SJSA1 (cell line): ENCODE measurements at regions not wholly inside any gene's neighbourhood (a gene's known extent, or its start where the extent isn't known, plus 50 kb on each side); places are given as distances from the start of the nearest gene placed in this dataset.

ENCODE experiments used
- DNase-seq, 2 experiments: peaks; one replicate each; pipeline ENCODE4 v3.0.0-alpha.2; 2015 to 2020; ENCODE audit warnings: low spot score in 2 of 2, low read depth in 1 of 2
- H3K27ac ChIP-seq: fragments of 250-450 bp; sonication (Bioruptor Pico); 2 replicates; pipeline ENCODE4 v1.5.1; 2020; ENCODE audit warnings: mild to moderate bottlenecking, moderate library complexity
- H3K27me3 ChIP-seq: fragments of 250-450 bp; sonication (Bioruptor Pico); replicated peaks from 2 replicates; pipeline ENCODE4 v1.5.1; 2020; ENCODE audit warnings: mild to moderate bottlenecking, moderate library complexity
- H3K36me3 ChIP-seq: fragments of 250-450 bp; sonication (Bioruptor Pico); 2 replicates; pipeline ENCODE4 v1.5.1; 2020; ENCODE audit warnings: mild to moderate bottlenecking
- H3K4me1 ChIP-seq: fragments of 250-450 bp; sonication (Bioruptor Pico); replicated peaks from 2 replicates; pipeline ENCODE4 v1.6.1; 2021; ENCODE audit warnings: mild to moderate bottlenecking
- H3K4me3 ChIP-seq: fragments of 250-450 bp; sonication (Bioruptor Pico); 2 replicates; pipeline ENCODE4 v1.5.1; 2020; ENCODE audit warnings: mild to moderate bottlenecking
- H3K9me3 ChIP-seq: fragments of 250-450 bp; sonication (Bioruptor Pico); replicated peaks from 2 replicates; pipeline ENCODE4 v1.5.1; 2020; ENCODE audit warnings: mild to moderate bottlenecking

DNA sequence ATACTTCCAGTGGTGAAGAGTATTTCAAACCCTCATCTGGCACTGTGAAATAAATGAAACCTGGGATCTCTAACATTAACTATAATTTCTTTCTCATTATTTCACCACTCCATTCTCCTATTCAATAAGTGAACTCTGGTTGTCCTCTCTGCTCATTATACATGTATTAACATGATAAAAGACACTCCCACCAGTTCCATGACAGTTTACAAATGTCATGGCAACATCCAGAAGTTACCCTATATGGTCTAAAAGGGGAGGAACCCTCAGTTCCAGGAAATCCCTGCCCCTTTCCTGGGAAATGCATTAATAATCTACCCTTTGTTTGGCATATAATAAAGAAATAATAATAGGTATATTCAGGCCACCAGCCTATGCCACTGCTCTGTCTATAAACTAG, 62.7 kb upstream of the BRINP3 start:
- no peak for DNase-seq
- H3K27me3 ChIP-seq = no peaks in the 10 kb centered on the region
- no peaks in the 10 kb centered on the region for H3K36me3 ChIP-seq
- H3K27ac ChIP-seq = no peak overlapping the region
- H3K4me3 ChIP-seq = no peak overlapping the region
- H3K9me3 ChIP-seq = peaks cover 5% of the 10 kb centered on the region; the same call in 1 of the 2 replicates
- no peaks in the 10 kb centered on the region for H3K4me1 ChIP-seq

DNA sequence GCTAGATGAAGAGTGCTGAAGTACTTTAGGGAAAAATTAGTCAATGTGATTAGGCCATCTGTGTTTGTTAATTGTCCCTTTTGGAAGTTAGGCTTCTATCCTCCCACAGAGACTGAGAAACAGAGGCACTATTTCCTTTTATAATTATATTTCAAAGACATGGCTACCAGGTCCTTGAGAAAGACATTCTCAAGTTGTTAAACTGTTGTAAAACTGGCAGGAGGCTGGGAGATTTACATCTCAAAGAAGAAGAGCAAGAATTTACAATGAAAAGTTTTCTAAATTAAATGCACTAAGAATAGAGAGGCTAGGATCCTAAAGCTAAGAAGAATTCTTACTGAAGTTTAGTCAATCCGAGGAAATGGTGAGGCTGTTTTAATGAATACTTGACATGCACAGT, 74.0 kb upstream of the BRINP3 start:
- Histone ChIP-seq H3K4me3 (no peak overlapping the region), H3K4me1 (no peaks in the 10 kb centered on the region), H3K36me3 (no peaks in the 10 kb centered on the region), H3K27me3 (no peaks in the 10 kb centered on the region), H3K27ac (no peak overlapping the region), H3K9me3 (no peaks in the 10 kb centered on the region)
- DNase-seq = no peak

DNA sequence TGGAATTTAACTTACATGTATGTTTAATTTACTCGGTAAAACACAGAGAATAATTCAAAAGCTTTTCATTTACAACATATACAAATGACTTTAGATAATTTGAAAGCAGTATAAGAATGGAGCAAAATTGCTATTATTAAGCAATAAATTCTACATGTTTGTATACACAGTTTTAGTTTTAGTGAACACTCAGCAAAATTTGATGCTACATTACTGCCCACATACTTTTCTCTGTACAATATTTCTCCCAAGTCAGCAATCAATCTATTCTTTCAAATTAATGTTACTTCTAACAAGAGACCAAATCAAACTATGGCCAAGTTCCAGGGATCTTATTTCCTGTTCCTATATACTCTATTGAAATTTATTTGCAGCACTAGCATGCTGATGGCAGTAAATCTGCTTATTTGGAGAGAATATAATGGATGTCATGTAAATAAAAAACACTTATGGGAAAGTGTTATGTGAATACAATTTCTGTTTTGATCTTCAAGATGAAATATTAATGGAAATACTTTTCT, 82.6 kb upstream of the BRINP3 start:
- Histone ChIP-seq H3K36me3 (no peaks in the 10 kb centered on the region), H3K4me3 (no peak overlapping the region), H3K4me1 (no peaks in the 10 kb centered on the region), H3K9me3 (peaks cover 3% of the 10 kb centered on the region; the same call in 1 of the 2 replicates), H3K27ac (no peak overlapping the region), H3K27me3 (no peaks in the 10 kb centered on the region)
- DNase-seq = no peak

DNA sequence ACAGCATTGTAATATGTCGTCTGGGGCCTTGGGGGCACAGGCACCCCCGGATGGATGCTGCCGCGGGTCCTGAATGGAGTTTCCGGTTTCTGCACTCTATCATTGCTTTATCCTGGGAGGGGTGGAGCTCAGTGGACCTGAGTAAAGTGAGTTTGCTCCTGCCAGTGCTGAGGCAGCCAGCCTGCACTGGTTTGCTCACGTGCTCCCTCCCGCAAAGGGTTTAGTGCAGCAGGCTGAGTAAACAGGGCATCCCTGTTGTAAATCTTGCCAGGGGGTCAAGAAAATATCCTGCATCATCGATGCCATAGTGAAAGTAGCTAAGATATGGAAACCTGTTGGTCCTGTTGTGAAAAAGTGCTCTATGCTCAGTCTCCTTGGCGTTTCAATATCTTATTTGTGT, 85.6 kb upstream of the BRINP3 start:
- Histone ChIP-seq H3K4me3 (no peak overlapping the region), H3K9me3 (peaks cover 3% of the 10 kb centered on the region; the same call in 1 of the 2 replicates), H3K27me3 (no peaks in the 10 kb centered on the region), H3K4me1 (no peaks in the 10 kb centered on the region), H3K36me3 (no peaks in the 10 kb centered on the region), H3K27ac (no peak overlapping the region)
- no peak for DNase-seq

DNA sequence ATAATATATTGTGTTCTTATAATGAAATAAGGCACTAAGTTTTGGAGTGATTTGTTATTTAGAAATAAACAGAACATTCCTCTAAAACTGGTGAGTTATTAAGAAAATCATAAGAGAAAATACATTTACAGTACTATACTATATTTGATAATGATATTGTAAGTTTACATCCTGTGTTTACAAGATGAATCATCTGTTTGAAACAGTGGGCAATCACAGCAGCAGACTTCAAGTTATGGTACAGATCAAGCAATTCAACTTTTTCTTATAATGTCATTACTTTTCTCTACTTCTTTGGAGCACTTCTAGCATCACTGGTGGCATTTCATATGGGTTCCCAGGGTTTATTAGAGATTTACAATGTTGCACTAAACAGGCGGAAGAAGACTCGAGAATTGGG, 86.5 kb upstream of the BRINP3 start:
- Histone ChIP-seq H3K27ac (no peak overlapping the region), H3K4me1 (no peaks in the 10 kb centered on the region), H3K9me3 (peaks cover 3% of the 10 kb centered on the region; the same call in 1 of the 2 replicates), H3K4me3 (no peak overlapping the region), H3K27me3 (no peaks in the 10 kb centered on the region), H3K36me3 (no peaks in the 10 kb centered on the region)
- no peak for DNase-seq

DNA sequence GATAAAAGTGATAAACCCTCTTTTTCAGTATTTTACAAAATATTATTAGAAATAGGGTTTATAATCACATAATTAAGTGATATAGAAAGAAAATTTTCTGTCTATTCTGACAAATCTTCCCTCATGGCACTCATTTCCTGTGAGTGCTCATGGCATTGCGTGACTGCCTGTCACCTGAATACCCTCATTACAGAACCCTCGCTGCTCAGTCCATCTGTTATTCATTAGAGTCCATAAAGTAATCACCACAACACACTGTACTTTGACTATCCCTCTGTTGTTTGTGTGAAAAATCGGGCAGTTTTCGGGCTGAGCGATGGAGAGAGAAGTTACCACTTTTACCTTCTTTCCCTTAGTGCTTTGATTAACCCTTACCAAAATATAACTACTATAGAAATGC, 100.4 kb upstream of the BRINP3 start:
- Histone ChIP-seq H3K9me3 (no peaks in the 10 kb centered on the region; the same call in 1 of the 2 replicates), H3K4me3 (no peak overlapping the region), H3K27ac (no peak overlapping the region), H3K36me3 (no peaks in the 10 kb centered on the region), H3K4me1 (no peaks in the 10 kb centered on the region), H3K27me3 (no peaks in the 10 kb centered on the region)
- DNase-seq = no peak

DNA sequence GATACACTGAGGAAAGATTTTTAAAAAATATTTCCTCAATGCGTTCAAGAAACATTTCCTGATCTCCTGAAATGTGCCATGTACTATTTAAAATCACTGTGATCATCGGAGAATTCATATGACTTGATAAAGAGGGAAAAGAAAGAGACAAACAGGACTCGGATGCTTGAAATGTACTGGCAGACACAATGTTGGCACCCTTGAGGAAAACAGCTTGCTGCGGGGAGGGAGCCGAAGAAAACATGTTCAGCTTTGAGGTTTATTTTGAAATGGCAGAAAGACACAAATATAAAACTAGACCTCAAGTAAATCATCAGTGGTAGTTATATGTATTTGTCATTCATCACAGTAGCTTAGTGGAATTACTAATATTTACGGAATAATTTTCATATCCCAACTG, 100.9 kb upstream of the BRINP3 start:
- Histone ChIP-seq H3K27me3 (no peaks in the 10 kb centered on the region), H3K4me1 (no peaks in the 10 kb centered on the region), H3K4me3 (no peak overlapping the region), H3K27ac (no peak overlapping the region), H3K36me3 (no peaks in the 10 kb centered on the region), H3K9me3 (no peaks in the 10 kb centered on the region; the same call in 1 of the 2 replicates)
- no peak for DNase-seq

DNA sequence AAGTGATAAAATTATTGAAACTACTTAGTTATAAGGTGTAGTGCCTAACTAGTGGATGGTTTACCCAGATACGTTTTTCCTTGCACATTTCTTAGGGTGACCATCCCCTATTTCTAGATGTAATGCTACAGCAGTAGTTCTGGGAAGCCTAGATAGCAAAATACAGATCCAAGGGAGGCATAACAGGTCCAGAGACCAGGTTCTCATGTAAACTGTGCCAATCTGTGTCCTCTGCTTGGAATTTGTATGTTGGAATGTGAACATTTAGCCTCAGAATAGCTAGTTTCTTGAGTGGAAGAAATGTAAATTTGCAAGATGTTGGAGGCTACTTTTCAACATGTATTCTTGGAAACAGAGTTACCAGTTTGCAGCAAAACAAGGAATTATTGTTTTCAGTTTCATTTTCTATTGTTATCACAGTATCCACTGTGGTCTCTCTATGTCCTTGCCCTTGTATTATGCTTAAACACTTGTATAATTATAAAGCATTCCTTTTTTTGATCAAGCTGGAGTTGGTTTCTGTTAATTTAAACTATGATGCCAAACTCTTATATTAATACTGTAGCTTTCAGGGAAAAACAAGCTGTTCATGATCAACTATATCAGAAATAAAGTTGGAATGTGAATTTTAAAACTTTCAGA, 102.0 kb upstream of the BRINP3 start:
- Histone ChIP-seq H3K27me3 (no peaks in the 10 kb centered on the region), H3K36me3 (no peaks in the 10 kb centered on the region), H3K27ac (no peak overlapping the region), H3K4me1 (no peaks in the 10 kb centered on the region), H3K9me3 (no peaks in the 10 kb centered on the region; the same call in 1 of the 2 replicates), H3K4me3 (no peak overlapping the region)
- no peak for DNase-seq

DNA sequence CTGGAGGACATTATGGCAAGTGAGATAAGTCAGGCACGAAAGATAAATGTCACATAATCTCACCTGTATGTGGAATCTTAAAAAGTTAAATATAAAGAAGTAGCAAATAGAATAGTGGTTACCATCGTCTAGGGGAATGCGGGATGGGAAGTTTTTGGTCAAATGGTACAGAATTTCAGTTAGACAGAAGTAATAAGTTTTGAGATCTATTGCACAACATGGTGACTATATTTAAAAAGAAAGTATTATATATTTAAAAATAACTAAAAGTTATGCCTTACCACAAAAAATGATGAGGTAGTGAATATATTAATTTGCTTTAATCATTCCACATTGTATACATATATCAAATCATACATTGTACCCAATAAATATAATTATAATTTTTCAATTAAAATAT, 106.2 kb upstream of the BRINP3 start:
- Histone ChIP-seq H3K36me3 (no peaks in the 10 kb centered on the region), H3K4me1 (no peaks in the 10 kb centered on the region)
- no peak for DNase-seq

DNA sequence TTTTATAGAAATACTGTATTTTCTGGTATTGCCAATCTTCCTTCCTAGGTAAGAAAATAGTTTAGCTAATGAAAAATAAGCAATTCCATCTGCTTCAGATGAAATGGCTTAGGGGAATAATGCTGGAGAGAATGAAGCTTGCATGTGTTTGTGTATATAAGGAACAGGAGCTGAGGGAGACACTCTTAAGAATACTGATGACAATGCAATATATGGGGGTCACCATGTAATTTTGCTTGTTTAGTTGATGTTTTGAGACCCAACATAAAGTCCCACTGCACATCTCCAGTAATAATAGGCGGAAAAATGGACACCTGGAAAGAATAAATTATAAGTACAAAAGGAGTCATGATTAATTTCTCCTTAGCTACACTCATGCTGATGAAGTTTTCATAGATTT, 110.8 kb upstream of the BRINP3 start:
- Histone ChIP-seq H3K27ac (no peak overlapping the region), H3K4me1 (no peaks in the 10 kb centered on the region), H3K36me3 (no peaks in the 10 kb centered on the region), H3K4me3 (no peak overlapping the region), H3K9me3 (no peaks in the 10 kb centered on the region; the same call in none of the 2 replicates), H3K27me3 (no peaks in the 10 kb centered on the region)
- no peak for DNase-seq

More for the DNA sequence above, 106.2 kb upstream of the BRINP3 start:
- Histone ChIP-seq H3K27ac (no peak overlapping the region), H3K4me3 (no peak overlapping the region), H3K9me3 (no peaks in the 10 kb centered on the region; the same call in 1 of the 2 replicates), H3K27me3 (no peaks in the 10 kb centered on the region)

DNA sequence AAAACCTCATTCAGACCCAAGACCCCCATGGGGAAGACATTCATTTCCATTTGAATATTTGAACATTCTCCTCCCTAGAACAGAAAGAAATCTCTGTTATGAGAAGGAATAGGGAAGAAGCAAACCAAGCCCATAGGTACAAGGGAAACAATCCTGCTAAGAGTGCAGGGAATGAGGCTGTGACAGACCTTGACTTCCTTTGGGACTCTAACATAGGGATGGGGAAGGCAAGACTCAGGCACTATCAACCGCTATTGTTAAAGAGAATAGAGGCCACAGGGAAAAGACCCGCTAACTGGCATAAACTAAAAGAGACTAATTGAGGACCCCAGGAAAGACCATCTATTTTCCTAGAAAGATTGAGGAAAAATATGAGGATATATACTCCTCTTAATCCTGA, 117.8 kb upstream of the BRINP3 start:
- Histone ChIP-seq H3K27ac (no peak overlapping the region), H3K36me3 (no peaks in the 10 kb centered on the region), H3K4me3 (no peak overlapping the region), H3K4me1 (no peaks in the 10 kb centered on the region), H3K27me3 (no peaks in the 10 kb centered on the region), H3K9me3 (0 out of 2 replicates have a peak, but pooled peaks cover 6% of the 10 kb centered on the region)
- no peak for DNase-seq

DNA sequence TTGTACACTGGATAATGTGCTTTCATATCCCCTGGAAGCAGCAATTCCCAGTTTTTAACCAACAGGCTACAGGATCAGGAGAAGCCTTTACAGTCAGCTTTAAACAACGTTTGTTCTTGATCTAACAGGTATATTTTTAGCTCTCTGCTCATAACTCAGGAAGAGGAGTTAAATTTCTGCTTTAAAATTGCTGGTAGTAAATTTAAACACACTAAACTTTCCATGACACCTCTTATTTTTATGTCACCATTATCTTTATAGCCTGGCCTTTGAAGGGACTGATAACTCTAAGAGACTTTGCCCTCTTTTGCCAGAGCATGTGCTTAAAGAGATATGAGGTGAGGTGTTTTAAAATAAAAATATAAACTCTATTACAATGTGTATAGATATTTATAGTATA, 119.6 kb upstream of the BRINP3 start:
- no peak for DNase-seq
- no peaks in the 10 kb centered on the region for H3K4me1 ChIP-seq
- H3K27ac ChIP-seq = no peak overlapping the region
- H3K27me3 ChIP-seq = no peaks in the 10 kb centered on the region
- no peaks in the 10 kb centered on the region for H3K36me3 ChIP-seq
- no peak overlapping the region for H3K4me3 ChIP-seq
- 0 out of 2 replicates have a peak, but pooled peaks cover 6% of the 10 kb centered on the region for H3K9me3 ChIP-seq

DNA sequence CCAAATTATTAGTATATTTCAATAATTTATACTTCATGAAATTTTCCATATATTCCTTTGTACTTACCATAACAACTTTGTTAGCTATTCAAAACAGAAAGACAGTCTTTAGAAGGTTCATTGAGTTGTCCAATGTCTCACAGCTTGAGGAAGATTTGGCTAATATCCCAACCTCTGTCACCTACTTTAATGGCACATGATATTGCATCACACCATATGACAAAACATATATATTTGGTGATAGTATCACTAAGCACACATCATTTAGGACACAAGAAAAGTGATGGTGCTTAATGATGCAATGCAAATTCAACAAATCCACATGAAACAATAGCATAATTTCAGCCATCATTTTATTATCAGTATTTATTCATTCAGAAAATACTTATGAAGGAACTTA, 122.0 kb upstream of the BRINP3 start:
- H3K4me3 ChIP-seq = no peak overlapping the region
- H3K9me3 ChIP-seq = 0 out of 2 replicates have a peak, but pooled peaks cover 6% of the 10 kb centered on the region
- H3K27me3 ChIP-seq = no peaks in the 10 kb centered on the region
- no peaks in the 10 kb centered on the region for H3K36me3 ChIP-seq
- no peaks in the 10 kb centered on the region for H3K4me1 ChIP-seq
- H3K27ac ChIP-seq = no peak overlapping the region
- no peak for DNase-seq

DNA sequence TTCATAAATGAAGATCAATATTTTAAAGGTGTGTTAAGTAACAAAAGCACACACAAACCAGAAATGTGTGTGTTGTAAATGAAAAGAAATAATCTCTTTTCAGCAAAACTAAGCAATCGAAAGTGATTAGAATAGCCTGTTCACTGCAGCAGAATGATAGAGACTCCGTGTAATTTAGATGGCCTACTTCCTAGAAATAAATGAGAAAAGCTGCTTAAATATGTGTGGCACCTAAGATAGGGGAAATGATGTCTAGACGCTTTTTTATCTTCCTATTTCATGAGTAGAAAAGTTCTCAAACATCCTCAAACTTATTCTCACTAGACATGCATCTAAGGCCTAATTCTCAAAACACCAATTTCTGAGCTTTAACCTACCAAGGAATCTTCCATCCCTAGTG, 124.7 kb upstream of the BRINP3 start:
- no peaks in the 10 kb centered on the region for H3K9me3 ChIP-seq
- H3K4me1 ChIP-seq = no peaks in the 10 kb centered on the region
- H3K27ac ChIP-seq = no peak overlapping the region
- no peaks in the 10 kb centered on the region for H3K36me3 ChIP-seq
- no peak overlapping the region for H3K4me3 ChIP-seq
- H3K27me3 ChIP-seq = no peaks in the 10 kb centered on the region
- no peak for DNase-seq

DNA sequence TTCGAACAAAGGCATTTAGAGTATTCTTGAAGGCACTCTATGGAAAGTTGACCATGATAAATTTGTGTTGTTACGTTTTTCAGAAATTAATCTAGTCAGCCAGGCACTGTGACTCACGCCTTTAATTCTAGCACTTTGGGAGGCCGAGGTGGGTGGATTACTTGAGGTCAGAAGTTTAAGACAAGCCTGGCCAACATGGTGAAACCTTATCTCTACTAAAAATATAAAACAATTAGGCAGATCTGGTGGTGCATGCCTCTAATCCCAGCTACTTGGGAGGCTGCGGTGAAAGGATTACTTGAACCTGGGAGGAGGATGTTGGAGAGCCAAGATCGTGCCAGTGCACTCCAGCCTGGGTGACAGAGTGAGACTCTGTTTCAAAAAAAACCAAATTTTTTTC, 130.6 kb upstream of the BRINP3 start:
- H3K4me3 ChIP-seq = no peak overlapping the region
- H3K9me3 ChIP-seq = no peaks in the 10 kb centered on the region
- no peaks in the 10 kb centered on the region for H3K36me3 ChIP-seq
- no peaks in the 10 kb centered on the region for H3K4me1 ChIP-seq
- no peak overlapping the region for H3K27ac ChIP-seq
- DNase-seq = no peak
- no peaks in the 10 kb centered on the region for H3K27me3 ChIP-seq
